ENCODE measurements at regions not wholly inside any gene's neighbourhood (a gene's known extent, or its start where the extent isn't known, plus 50 kb on each side); places are given as distances from the start of the nearest gene placed in this dataset.

GRCh38 chr13:69035771-69036170, 1071.9 kb upstream of the ATXN8OS start:
- intact Hi-C loops (cut with micrococcal nuclease), result no loop called here
- BruUV-seq (replicated peaks), result no TSS peak
- FAIRE-seq (no peak), DNase-seq (ENCODE audit: extremely low read depth in 1 of 4, low spot score in 3 of 4) (no peak), ATAC-seq (no peak)
- H3K36me3 ChIP-seq (ENCODE audit: control insufficient read depth, insufficient read depth, low read length), result no peaks in the 10 kb centered on the region
- no peaks in the 10 kb centered on the region for H3K9me3 ChIP-seq (replicated peaks; ENCODE audit: control insufficient read depth, insufficient read depth, low read depth, low read length)
- in situ Hi-C loops (cut with MboI), result no loop called here
- H2AFZ ChIP-seq (ENCODE audit: low read depth, low read length), result no peak overlapping the region
- no peak for TF ChIP-seq ZFP30 (CRISPR knock-in tag; IDR thresholded peaks at IDR 0.05; ENCODE audit: borderline replicate concordance)
- no peak for TF ChIP-seq TRIM28 (IDR thresholded peaks at IDR 0.05)
- no peak for TF ChIP-seq ZNF507 (tag; conservative IDR thresholded peaks at IDR 0.05)
- TF ChIP-seq KAT8 (IDR thresholded peaks at IDR 0.05; ENCODE audit: low read depth), result no peak
- TF ChIP-seq MIER1 (IDR thresholded peaks at IDR 0.05; ENCODE audit: low read depth), result no peak
- no peak for TF ChIP-seq TGIF2 (CRISPR knock-in tag; IDR thresholded peaks at IDR 0.05)
- TF ChIP-seq ZNF551 (CRISPR knock-in tag; IDR thresholded peaks at IDR 0.05), result no peak
- TF ChIP-seq USF1 (CRISPR knock-in tag; IDR thresholded peaks at IDR 0.05), result no peak
- TF ChIP-seq KAT2B (IDR thresholded peaks at IDR 0.05; ENCODE audit: low read depth, low read length), result no peak
- TF ChIP-seq MCM2 (IDR thresholded peaks at IDR 0.05; ENCODE audit: low read depth), result no peak
- TF ChIP-seq SAFB (IDR thresholded peaks at IDR 0.05; ENCODE audit: borderline replicate concordance, low read depth, low read length), result no peak
- no peaks in the 10 kb centered on the region for H3K9me1 ChIP-seq (ENCODE audit: control insufficient read depth, insufficient read depth, low read length)
- no peak overlapping the region for H3K4me3 ChIP-seq
- H3K4me1 ChIP-seq (replicated peaks in 1 of 2; ENCODE audit: control insufficient read depth in 2 of 2, insufficient read depth in 2 of 2, low read length in 2 of 2), result no peaks in the 10 kb centered on the region
- H4K20me1 ChIP-seq (replicated peaks; ENCODE audit: control insufficient read depth, insufficient read depth, low read length), result no peaks in the 10 kb centered on the region
- H3K9ac ChIP-seq (ENCODE audit: insufficient read depth in 1 of 2, low read depth in 2 of 2, low read length in 2 of 2), result no peak overlapping the region
- H3K27me3 ChIP-seq (ENCODE audit: control insufficient read depth in 2 of 2, insufficient read depth in 2 of 2, low read length in 2 of 2), result no peaks in the 10 kb centered on the region
- no peak overlapping the region for H3K27ac ChIP-seq (ENCODE audit: extremely low read depth, low read depth, low read length)
- H3K4me2 ChIP-seq (ENCODE audit: insufficient read depth, low read length), result no peak overlapping the region
- ChIA-PET POLR2A (no interaction called here), CTCF (ENCODE audit: low intra/inter-chr PET ratio) (no interaction called here)
- H3K79me2 ChIP-seq (ENCODE audit: control insufficient read depth, insufficient read depth, low read length), result no peaks in the 10 kb centered on the region
- 6% methylated on average over 3 of the region's 3 CpGs for WGBS (ENCODE audit: insufficient coverage, low coverage, missing lambda C conversion rate)

Data from K562 (cell line).